ENCODE measurements at regions not wholly inside any gene's neighbourhood (a gene's known extent, or its start where the extent isn't known, plus 50 kb on each side); places are given as distances from the start of the nearest gene placed in this dataset.

- no peak for TF ChIP-seq POLR2AphosphoS5 (IDR thresholded peaks at IDR 0.05; ENCODE audit: low read depth)
- TF ChIP-seq, protein P1, sequence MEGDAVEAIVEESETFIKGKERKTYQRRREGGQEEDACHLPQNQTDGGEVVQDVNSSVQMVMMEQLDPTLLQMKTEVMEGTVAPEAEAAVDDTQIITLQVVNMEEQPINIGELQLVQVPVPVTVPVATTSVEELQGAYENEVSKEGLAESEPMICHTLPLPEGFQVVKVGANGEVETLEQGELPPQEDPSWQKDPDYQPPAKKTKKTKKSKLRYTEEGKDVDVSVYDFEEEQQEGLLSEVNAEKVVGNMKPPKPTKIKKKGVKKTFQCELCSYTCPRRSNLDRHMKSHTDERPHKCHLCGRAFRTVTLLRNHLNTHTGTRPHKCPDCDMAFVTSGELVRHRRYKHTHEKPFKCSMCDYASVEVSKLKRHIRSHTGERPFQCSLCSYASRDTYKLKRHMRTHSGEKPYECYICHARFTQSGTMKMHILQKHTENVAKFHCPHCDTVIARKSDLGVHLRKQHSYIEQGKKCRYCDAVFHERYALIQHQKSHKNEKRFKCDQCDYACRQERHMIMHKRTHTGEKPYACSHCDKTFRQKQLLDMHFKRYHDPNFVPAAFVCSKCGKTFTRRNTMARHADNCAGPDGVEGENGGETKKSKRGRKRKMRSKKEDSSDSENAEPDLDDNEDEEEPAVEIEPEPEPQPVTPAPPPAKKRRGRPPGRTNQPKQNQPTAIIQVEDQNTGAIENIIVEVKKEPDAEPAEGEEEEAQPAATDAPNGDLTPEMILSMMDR (IDR thresholded peaks at IDR 0.05; ENCODE audit: insufficient read depth, low read length), result no peak
- no peak for TF ChIP-seq GABPA (IDR thresholded peaks at IDR 0.05; ENCODE audit: low read depth)
- no peak for TF ChIP-seq REST (IDR thresholded peaks at IDR 0.05; ENCODE audit: insufficient replicate concordance, low read depth)
Measured at GRCh38 chr2:160916300-160916699, 243.9 kb upstream of the TANK start.
